HG03108 (cell line): ENCODE measurements at regions not wholly inside any gene's neighbourhood (a gene's known extent, or its start where the extent isn't known, plus 50 kb on each side); places are given as distances from the start of the nearest gene placed in this dataset.
"Not testable (repeated sequence)": the region's sequence is repeated elsewhere in the genome, so short reads cannot be mapped to it uniquely, and the experiment has no call there.

Source experiments
- ATAC-seq: cut with Tn5 transposase; IDR thresholded peaks from one replicate; pipeline ENCODE4 v1.9.1; 2021; ENCODE audit warnings: moderate library complexity; ENCODE audit not compliant: unreplicated experiment

- ATAC-seq, result not testable (repeated sequence)
Observed at GRCh38 chr16:29138698-29139097, 153.8 kb downstream of the LAT start.

DNA sequence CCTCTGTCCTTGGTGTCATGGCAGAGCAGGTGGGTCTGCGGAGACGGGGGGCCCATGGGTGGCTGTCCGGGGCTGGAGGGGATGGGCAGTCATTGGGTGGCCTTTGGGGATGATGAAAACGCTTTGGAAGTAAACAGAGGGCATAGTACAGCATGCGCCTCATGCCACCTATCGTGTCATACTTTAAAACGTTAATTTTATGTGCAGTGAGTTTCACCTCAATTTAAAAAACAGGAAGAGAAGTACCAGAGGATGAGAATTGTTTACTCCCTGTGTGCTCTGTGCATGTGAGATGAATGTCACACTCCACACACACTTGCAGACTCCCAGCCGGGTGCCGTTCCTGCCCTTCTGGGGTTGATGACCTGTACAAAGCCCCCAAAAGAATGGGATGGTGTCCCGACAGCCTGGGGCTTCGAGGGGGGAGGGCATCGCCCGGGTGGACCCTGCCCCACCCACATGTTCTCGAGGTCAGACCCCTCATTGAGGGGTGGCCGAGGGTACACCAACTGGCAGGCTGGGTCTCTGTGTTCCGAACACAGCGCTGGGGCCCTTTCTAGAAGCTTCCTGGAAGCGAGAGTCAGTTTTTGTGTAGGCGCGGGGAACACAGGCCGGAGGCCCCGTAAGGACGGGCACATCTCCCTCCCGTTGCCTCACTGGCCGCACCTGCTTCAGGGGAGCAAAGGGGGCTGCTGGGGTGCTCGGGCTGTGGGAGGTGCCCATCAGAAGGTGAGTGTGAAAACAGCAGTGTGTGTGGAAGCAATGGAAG, 153.2 kb downstream of the LAT start:
- ATAC-seq, result not testable (repeated sequence)

- ATAC-seq, result not testable (repeated sequence)
Observed at GRCh38 chr16:29137461-29137860, 152.6 kb downstream of the LAT start.

GRCh38 chr16:29136916-29137315, 152.1 kb downstream of the LAT start:
- ATAC-seq, result not testable (repeated sequence)

DNA sequence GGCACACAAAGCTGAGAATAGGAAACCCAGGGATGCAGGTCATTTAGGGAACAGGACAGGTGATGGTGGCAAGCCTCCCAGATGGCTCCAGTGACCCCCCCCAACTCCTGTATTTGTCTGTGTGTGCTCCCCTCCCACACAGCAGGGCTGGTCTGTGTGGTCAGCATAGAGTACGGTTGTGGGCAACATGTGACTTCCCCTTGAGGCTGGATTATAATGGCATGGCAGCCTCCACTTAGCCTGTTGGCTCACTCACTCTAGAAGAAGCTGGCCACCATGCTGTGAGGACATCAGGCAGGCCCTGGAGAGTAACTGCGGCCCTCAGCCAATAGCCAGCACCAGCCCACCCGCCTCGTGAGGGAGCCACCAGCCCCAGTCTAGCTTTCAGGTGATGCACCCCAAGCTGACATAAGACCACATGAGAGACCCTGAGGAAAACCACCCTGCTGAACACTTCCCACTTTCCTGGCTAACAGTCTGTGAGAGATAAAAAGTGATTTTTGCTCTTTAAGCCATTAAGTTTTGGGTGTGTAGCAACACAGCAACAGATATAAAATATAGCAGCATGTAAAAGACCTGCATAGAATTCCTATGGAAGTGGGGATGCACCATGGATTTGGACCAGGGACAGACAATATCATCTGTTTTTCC, 151.3 kb downstream of the LAT start:
- ATAC-seq, result not testable (repeated sequence)

- not testable (repeated sequence) for ATAC-seq
Observed at GRCh38 chr16:29135098-29135497, 150.2 kb downstream of the LAT start.

DNA sequence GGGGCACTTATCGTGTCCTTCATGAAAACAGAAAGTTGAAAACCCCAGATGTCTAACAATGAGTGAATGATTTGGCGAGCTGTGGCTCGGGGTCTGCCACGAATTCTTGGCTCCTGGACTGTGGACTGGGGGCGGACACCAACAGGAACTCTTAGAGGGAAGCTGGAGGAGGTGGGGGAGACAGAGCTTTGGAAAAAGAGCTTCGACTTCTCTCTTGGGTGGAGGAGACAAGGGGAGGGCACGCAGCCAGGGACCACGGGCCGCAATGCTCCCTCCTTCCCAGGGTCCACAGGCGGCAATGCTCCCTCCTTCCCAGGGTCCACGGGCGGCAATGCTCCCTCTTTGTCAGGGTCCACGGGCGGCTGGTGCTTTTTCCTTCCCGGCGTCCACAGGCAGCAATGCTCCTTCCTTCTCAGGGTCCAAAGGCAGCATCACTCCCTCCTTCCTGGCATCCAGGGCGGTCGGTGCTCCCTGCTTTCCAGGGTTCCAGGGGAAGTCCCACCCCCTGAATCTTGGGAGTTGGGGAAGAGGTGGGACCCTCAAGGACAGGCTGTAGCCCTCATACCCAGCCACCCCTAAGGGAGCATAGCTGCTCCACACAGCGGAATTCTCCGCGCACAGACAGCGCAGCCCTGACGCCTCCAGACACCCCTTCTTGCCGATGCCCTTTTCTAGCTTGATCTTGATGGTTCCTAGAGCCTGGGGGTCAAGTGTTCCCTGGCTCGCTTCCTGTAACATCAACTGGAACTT, 149.0 kb downstream of the LAT start:
- ATAC-seq, result not testable (repeated sequence)

DNA sequence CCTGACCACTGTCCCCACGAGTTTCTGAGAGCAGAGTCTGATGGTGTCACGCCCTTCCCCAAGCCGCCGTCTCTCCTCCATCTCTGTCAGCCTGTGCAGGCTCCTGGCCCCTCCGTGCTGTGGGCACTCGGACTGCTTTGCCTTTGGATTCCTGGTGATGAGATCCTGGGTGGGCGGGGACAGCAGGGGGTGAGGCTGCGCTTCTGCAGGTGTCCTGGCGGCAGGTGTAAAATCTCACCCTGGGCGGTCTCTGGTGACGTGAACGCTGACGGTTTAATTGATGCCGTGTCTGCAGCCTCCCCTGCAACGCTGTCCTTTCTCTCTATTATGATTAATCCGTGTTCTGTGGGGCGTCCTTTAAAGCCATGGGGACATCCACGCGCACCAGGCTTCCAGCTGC, 148.0 kb downstream of the LAT start:
- ATAC-seq, result not testable (repeated sequence)

DNA sequence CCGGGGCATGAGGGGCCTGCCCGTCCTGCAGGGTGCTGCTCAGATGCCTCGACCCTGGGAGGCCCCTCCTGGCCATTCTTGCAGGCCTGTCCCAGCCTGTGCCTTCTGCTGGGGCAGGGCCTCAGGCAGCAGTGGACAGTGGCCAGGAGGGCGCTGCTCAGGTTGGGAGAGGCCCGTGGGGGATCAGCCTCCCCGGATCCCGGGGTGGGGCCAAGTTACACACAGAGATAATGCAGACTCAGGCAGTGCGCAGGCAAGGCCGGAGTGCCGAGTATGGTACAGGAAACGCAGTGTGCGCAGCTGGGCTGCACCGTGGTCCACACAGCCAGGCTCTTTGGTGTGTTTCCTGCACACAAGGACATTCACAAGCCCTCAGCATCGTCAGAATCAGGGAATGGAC, 147.6 kb downstream of the LAT start:
- not testable (repeated sequence) for ATAC-seq

GRCh38 chr16:29130901-29131851, 146.3 kb downstream of the LAT start:
- ATAC-seq, result not testable (repeated sequence)

DNA sequence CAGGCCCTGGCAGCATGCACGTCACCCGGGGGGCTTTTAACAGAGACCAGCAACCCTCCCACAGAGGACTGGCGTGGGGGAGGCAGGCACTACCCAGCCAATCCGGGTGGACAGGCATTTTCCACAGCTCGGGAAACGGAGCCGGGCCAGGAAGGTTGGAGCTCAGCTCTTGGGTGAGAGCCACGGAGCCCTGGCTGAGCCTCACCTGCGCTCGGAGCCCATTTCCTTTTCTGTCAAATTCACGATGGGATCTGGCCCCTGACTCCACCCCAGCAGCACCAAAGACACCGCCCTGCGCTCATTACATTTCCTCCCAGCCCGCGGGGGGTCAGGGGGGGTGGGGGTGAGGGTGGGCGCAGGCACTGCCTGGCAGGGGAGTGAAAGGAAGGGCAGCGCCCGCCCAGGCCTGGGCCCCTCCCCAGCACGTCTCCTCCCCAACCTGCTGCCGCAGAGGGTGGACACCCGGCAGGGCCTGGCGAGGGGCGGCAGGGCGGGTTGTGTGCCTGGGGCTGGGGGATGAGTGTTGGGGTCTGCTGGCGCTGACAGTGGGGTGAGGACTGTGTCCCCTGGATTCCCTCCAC, 145.4 kb downstream of the LAT start:
- ATAC-seq, result not testable (repeated sequence)

GRCh38 chr16:29129458-29130038, 144.7 kb downstream of the LAT start:
- not testable (repeated sequence) for ATAC-seq

GRCh38 chr16:29128732-29129457, 144.0 kb downstream of the LAT start:
- not testable (repeated sequence) for ATAC-seq

DNA sequence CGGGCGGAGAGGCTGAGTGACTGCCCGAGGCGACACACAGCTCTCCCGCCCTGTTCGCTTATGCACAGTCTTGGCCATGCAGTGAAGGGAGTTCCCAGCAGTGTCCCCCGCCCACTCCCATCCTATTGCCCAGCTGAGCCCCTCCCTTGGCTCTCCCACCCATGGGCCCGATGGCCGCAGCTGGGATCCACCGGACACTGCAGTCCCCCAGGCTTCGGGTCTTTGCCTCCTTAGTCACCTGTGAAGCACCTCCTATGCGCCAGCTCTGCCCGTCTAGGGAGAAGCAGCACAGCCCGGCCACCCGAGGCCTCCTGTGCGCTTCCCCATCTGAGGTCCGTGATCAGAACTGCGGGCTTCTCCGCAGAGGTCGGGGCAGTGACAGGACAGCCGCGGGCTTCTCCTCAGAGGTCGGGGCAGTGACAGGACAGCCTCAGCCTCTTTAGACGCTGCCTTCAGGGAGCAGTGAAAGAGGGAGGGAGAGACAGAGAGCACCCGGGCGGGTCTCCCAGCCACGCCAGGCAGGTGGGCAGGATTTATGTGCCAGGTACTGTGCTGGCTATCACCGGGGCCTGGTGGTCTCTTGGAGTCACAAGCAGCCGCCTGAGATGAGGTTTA, 143.1 kb downstream of the LAT start:
- not testable (repeated sequence) for ATAC-seq

DNA sequence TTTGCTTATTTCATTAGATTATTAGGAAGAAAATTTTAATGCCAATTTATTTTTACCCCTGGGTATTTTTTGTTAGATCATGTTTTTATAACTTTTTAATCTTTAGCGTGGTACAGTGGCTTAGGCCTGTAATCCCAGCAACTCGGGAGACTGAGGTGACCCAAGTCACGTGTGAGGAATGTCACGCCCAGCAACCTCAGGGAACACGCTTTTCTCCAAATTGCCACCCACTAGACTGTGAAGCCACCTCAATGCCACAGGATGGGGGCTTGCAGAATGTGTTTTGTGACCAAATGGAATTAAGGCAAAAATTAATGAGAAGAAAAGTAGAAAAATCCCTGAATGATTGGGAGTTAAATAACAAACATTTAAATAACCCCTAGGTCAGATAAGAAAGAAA, 141.8 kb downstream of the LAT start:
- ATAC-seq, result no peak

DNA sequence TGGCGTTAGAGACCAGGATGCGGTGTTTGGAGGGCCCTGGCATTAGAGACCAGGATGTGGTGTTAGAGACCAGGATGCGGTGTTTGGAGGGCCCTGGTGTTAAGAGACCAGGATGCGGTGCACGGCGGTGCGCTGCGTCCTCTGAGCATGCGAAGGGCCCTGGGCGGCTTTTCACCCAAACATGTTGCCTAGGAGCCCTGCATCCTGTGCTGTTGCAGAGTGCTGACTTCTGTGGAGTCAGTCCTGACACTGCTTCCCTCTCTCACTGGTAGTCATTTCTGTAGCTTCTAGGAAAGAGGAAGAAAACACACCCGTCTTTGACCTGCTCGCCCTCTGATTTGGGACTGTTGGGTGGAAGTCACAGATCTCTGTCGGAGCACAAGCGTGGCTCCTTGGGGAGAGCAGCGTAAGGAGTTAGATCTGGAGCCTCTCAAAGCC, 141.2 kb downstream of the LAT start:
- no peak for ATAC-seq

- ATAC-seq, result no peak
Observed at GRCh38 chr16:29124828-29125227, 140.0 kb downstream of the LAT start.

GRCh38 chr16:29124162-29124561, 139.3 kb downstream of the LAT start:
- ATAC-seq, result not testable (repeated sequence)

GRCh38 chr16:29120680-29121079, 135.8 kb downstream of the LAT start:
- ATAC-seq, result not testable (repeated sequence)
